NCI-H146 (cell line): ENCODE measurements at regions not wholly inside any gene's neighbourhood (a gene's known extent, or its start where the extent isn't known, plus 50 kb on each side); places are given as distances from the start of the nearest gene placed in this dataset.
"Not testable (repeated sequence)": the region's sequence is repeated elsewhere in the genome, so short reads cannot be mapped to it uniquely, and the experiment has no call there.

Experiments
- DNase-seq: peaks from one replicate; lab custom pipeline; 2025; lab: John Stamatoyannopoulos, UW

DNA sequence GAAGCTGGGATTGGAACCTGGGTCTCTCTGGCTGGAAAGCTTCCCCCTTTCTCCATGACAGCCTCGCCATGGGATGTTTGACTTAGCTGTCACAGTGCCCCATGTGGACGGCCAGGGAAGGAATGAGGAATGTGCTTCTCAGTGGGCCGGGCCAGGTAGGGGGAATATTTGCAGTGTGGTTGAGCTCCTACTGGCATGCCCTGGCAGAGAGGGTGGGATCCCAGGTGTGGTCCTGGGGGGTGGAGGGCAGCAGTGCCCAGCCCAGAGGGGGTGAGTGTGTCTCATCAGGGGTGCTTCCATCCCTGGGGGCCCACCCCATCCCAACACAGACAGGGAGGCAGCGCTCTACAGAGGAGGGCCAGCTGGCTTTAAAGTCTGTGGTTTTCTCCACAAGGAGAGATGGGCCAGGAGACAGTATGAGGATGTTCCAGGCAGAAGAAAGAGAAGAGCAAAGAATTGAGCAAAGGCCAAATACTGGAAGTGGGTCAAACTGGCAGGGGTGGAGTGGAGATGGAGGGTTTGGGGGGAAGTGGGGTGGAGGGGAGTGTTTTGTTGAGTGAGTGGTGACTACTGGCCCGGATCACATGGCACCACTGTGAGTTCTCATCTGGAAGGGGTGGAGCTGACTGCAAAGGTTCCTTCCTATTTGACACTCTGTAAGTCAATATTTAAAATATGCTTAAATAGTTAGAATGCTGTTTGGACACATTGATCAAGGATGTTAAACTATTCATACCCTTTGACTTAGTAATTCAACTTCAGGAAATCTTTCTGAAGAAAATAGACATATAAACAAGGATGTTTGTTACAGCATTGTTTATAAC is 94.0 kb downstream of the MYCN start:
- no peak for DNase-seq

GRCh38 chr2:16033032-16033293 is 92.6 kb downstream of the MYCN start:
- DNase-seq, result no peak

DNA sequence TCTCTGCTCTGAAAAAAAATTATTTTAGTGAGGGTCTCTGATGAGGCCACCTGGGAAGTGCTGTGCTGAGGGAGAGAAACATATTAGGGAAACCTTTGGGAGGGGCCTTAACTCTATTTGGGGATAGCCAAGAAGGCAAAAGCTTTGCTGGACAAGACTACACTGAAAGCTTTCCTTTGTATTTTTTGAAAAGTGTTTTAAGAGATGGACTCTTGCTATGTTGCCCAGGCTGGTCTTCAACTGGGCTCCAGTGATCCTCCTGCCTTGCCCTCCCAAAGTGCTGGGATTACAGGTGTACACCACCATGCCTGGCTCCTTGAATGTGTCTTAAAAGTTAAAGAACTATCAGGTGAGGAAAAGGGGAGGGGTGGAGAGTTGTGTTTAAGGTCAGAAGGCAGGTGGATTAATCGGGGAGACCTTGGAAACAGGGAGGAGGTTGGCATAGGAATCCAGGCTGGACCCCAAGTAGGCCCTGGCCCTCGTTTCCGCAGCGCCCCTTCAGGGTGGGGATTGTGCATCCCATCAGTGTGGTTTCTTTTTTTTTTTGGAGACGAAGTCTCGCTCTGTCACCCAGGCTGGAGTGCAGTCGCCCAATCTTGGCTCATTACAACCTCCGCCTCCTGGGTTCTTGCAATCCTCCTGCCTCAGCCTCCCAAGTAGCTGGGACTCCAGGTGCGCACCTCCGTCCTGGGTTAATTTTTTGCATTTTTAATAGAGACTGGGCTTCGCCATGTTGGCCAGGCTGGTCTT is 92.1 kb downstream of the MYCN start:
- no peak for DNase-seq

GRCh38 chr2:16031848-16032159 is 91.5 kb downstream of the MYCN start:
- DNase-seq, result peak; percentile 55

DNA sequence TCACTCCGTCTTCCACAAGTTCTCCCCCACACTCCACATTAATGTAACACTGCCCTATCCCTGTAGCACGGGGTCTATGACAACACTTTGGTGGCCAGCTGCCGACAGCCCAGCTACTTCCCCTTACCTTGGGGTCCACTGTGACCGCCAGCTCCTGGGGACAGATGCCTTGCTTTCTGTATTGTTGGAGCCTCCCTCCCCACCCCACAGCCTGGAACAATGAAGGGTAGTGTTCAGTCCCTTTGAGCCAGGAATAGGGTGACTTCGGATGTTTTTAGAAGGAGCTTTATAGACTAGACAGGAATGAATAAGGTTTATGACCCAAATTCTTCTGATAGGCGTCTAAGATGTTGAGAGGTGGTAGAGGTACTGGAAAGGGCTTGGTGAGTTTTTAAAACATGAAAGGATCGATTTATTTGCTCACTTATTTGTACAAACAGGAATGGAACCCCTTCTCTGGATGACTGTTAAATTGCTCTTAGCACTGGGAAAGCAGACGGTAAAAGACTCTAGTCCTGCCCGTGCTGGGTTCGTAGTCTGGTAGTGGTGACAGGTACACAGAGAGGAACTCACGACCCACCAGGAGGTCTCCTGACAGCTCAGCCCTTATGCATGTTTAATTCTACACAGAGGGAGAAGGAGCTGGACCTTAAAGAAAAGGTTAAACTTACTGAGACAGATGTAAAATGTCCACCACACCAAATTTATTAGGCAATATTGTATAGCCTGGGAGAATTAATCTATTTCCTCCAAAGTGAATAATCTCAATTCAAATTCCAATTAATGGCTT is 90.9 kb downstream of the MYCN start:
- DNase-seq, result peak; percentile 51

DNA sequence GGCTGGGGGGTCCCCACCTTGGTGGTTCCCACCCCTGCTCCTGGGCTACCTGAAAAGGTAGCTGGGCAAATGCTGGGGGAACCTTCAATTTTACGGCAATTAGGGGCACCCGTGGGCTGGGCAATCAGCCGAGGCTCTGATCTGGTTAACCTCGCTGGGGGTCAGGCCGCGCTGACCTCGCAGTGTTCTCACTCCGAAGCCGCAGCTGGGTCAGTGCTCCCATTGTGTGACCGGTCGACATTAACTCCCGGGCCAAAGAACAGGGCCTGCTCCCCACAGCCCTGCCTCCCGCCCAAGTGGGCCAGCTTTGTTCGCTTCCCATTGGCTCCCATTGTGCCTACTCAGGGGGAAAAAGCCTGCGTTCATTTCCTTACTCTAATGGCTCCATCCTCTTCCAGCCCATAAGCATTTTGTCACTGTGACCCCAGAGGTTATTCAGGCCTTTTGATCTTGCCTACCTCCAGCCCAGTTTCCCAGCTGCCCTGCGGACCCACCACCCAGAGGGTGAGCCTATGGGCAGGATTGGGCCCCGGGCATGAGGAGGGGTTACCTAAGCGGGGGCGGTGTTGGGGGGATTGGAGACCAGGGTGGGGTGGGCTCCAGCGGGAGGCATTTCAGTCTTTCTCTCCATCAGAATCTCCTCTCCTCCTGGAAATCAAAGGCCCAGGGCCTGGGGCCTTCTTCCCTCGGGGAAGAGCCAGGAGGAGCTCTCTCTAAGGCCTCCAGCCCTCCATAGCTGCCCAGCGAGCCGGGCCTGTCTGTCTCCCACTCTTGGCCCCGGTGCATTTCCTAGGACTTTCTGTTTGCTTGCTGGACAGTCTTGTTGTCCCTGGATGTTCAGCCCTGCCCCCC is 90.1 kb downstream of the MYCN start:
- DNase-seq, result no peak

- no peak for DNase-seq
These were observed 88.3 kb downstream of the MYCN start for GRCh38 chr2:16028644-16029043.

DNA sequence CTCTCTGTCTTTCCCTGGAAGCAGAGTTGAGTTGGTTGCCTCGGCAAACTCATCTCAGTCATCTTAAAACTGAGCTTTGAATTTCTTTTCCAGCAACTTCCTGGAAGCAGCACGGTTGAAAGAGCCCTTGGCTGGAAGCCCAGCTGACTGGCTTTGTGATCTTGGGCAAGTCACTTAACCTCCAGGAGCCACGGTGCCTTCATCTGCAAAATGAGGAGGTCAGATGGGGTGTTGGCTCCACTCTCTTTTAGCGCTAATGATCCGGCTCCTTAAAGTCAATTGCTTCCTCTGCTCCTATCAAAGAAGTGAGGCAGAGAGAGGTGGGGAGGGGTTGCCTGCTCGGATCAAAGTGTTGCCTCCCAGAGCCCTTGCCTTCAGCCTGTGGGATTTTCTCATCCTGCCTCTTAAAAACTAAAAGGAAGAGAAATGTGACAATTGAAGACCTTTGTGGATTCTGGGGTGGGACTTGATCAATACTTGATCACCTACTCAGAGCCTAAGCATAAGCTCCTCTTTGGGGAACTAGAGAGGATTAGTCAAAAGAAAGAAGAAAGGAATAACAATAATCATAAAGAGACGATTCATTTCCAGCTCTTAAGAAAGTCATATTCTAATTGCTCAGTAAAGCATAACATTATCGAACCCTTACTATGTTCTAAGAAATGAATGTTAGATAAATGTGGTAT is 86.6 kb downstream of the MYCN start:
- no peak for DNase-seq

GRCh38 chr2:16025876-16026640 is 85.7 kb downstream of the MYCN start:
- no peak for DNase-seq

GRCh38 chr2:16025211-16025875 is 85.0 kb downstream of the MYCN start:
- no peak for DNase-seq

- DNase-seq, result not testable (repeated sequence)
These were observed 84.3 kb downstream of the MYCN start for GRCh38 chr2:16024628-16025027.

DNA sequence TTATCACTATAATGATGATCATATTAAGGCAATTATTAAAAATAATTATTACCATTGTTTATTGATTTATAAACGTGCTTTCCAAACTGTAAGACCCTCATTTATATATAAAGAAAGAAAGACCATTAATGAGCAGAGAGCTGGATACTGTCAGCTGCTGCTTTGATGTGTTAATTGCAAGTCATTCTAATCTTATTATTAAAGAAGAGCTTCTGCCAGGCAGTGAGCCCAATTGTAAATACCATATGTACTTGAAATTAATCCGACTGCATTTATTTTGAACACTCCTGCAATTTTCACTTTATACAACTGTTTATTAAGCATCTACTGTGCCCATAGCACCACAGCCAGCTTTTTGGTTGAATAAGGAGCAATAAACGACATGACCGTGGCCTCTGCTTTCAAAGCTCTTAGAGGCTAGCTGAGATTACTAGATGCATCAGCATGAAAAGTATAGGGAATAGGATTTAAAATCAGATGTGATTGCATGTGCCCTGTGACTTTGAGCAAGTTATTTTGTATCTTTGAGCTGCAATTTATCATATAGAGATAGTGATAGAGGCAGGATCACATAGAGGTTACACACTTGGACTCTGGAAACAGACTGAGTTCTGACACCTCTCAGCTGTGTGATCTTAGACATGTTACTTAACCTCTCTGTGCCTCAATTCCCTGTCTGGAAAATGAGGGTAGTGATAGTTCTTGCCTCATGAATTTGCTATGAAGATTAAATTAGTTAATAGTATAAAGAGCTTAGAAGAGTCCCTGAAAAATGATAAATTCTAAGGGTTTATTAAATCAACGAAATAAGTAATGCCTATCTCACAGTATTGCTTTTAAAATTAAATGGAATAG is 83.4 kb downstream of the MYCN start:
- no peak for DNase-seq

DNA sequence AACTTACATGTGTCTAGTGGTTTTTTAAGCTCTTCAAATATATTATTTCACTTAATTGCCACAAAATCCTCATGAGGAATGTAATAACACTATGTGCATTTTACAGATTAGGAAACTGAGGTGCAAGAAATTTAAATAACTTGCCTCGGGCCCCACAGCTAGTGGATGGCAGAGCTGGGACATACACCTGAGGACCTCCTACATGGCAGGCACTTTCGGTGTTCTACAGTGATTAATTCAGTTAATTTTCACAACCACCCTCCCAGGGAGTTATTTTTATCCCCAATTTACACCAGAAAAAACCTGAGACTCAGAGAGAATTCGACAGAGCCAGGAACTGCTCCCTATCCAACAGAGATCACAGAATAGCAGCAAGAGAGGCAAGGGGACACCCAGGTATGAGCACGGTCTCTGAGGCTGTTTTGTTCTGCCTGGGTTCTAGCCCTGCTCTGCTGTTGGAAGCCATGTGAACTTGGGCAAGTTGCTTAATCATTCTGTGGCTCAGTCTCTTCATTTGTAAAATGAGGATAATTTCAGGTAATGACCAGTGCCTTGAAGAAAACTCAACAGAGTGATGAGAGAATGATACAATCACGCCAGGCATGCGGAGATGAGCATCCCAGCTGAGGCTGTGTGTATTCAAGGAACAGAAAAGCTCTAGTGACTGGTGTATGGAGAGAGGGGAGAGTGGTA is 82.3 kb downstream of the MYCN start:
- DNase-seq, result no peak

DNA sequence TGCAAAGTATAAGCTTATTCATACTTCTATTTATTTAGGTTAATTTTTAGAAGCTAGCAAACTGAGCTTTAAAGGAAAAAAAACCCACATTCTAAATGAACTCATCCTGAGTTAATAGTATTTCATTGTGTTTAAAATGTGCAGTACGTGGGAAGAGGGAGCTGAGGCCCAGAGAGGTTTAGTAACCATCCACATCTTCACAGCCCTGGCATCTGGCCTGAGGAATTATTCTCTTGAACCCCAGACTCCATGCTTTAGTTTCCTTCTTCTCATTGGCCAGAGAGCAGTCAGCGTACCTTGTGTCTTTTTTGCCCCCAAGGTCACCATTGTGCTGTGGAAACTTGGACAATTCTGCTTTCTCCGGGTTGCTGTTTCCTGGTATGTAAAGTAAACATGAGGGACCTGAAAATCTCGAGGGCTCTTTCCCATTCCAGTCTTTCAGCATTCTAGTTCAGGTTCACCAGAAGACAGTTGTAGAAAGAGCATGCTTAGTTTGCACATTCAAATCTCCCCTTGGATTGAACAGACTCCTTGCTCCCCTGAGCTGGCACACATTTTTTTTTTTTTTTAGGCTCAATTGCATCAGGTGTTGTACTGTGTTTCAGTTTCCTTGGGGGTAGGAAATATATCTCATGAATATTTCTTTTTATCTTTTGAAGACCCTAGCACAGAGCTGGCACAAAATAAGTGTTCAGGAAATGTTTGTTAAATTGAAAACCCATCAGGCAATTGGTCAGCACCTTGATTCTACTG is 81.4 kb downstream of the MYCN start:
- DNase-seq, result no peak

GRCh38 chr2:16020389-16021008 is 80.1 kb downstream of the MYCN start:
- DNase-seq, result no peak

DNA sequence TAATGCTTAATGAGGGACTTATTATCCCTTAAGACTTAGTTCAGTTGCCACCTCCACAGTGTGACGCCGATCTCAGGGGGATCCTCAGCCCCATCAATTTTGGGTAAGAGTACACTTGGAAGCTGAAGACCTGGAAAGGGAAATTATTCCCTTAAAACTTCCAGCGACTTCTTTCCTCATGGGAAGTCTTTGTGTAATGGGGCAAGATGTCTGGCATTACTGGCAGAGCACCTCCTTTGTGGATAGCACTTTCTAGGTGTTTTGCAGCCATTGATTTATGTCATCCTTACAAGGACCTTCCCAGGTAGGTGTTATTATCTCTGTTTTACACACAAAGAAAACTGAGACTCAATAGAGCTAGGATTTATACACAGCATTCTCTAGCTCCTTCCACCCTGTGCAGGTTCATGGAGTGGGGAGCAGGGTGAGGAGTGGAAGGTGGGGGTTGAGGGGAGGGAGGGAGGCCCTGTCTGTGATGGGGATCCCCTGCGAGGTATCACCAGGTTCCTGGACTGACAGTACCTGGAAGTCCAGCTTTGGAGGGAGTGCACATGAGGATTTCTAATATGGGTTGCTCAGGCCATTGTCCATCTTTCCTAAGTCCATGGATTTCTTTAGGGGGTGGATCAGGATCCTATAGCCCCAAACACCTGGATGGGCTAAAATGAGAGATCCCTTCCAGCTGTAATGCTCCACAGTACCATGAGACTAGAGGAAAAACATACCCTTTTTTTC is 79.4 kb downstream of the MYCN start:
- no peak for DNase-seq

GRCh38 chr2:16019060-16019480 is 78.7 kb downstream of the MYCN start:
- no peak for DNase-seq
